ENCODE measurements at regions not wholly inside any gene's neighbourhood (a gene's known extent, or its start where the extent isn't known, plus 50 kb on each side); places are given as distances from the start of the nearest gene placed in this dataset.
"Not testable (repeated sequence)": the region's sequence is repeated elsewhere in the genome, so short reads cannot be mapped to it uniquely, and the experiment has no call there.

DNA sequence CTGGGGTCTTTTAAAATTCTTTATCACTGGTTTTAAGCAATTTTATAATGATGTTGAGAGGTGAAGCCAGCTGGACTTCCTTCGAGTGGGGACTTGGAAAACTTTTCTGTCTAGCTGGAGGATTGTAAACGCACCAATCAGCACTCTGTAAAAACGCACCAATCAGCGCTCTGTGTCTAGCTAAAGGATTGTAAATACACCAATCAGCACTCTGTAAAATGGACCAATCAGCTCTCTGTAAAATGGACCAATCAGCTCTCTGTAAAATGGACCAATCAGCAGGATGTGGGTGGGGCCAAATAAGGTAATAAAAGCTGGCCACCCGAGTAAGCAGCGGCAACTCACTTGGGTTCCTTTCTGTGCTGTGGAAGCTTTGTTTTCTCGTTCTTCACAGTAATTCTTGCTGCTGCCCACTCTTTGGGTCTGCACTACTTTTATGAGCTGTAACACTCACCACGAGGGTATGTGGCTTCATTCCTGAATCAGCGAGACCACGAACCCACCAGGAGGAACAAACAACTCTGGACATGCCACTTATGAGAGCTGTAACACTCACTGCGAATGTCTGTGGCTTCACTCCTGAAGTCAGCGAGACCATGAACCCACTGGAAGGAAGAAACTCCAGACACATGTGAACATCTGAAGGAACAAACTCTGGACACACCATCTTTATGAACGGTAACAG, 462.6 kb downstream of the GUCY1A2 start:
- TF ChIP-seq, protein P1, sequence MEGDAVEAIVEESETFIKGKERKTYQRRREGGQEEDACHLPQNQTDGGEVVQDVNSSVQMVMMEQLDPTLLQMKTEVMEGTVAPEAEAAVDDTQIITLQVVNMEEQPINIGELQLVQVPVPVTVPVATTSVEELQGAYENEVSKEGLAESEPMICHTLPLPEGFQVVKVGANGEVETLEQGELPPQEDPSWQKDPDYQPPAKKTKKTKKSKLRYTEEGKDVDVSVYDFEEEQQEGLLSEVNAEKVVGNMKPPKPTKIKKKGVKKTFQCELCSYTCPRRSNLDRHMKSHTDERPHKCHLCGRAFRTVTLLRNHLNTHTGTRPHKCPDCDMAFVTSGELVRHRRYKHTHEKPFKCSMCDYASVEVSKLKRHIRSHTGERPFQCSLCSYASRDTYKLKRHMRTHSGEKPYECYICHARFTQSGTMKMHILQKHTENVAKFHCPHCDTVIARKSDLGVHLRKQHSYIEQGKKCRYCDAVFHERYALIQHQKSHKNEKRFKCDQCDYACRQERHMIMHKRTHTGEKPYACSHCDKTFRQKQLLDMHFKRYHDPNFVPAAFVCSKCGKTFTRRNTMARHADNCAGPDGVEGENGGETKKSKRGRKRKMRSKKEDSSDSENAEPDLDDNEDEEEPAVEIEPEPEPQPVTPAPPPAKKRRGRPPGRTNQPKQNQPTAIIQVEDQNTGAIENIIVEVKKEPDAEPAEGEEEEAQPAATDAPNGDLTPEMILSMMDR (IDR thresholded peaks at IDR 0.05) = not testable (repeated sequence)
- not testable (repeated sequence) for TF ChIP-seq ZFX (IDR thresholded peaks at IDR 0.05; ENCODE audit: borderline replicate concordance)

Measured in 22Rv1 (cell line).